ENCODE measurements at regions not wholly inside any gene's neighbourhood (a gene's known extent, or its start where the extent isn't known, plus 50 kb on each side); places are given as distances from the start of the nearest gene placed in this dataset.

GRCh38 chr22:19663821-19664355, 50.4 kb upstream of the SEPTIN5 start:
- no peak overlapping the region for H2AFZ ChIP-seq (ENCODE audit: low read depth, low read length, poor library complexity, severe bottlenecking)
- no peaks in the 10 kb centered on the region for H3K4me1 ChIP-seq (ENCODE audit: control insufficient read depth in 1 of 2, insufficient read depth in 2 of 2, low read length in 2 of 2)
- ChIA-PET RAD21 (ENCODE audit: low non-redundant PET in 1 of 2, low total read pairs in 2 of 2, uncharacterized antibody in 2 of 2, unreplicated experiment in 2 of 2) (no interaction called here), CTCF (interaction anchor here (1.2 kb wide), 3 partner anchors 16 to 247 kb away, joined by 3 read pairs; no protein-coding TSS in a partner anchor), POLR2A (no interaction called here)
- H3K9me2 ChIP-seq (ENCODE audit: insufficient read depth): no peaks in the 10 kb centered on the region
- DNase-seq (ENCODE audit: low read depth, low spot score) (no peak), ATAC-seq (no peak)
- H4K20me1 ChIP-seq (ENCODE audit: insufficient read depth): no peaks in the 10 kb centered on the region
- no peak overlapping the region for H3K27ac ChIP-seq (ENCODE audit: low read depth, low read length)
- H3K4me2 ChIP-seq (ENCODE audit: low read length): no peak overlapping the region
- no peak overlapping the region for H3K9ac ChIP-seq (ENCODE audit: low read length)
- H3K27me3 ChIP-seq (ENCODE audit: insufficient read depth, low read length): no peaks in the 10 kb centered on the region
- no peaks in the 10 kb centered on the region for H3K79me2 ChIP-seq (ENCODE audit: insufficient read depth, low read length)
- no peak for TF ChIP-seq JUND (IDR thresholded peaks at IDR 0.05)
- TF ChIP-seq, protein P1, sequence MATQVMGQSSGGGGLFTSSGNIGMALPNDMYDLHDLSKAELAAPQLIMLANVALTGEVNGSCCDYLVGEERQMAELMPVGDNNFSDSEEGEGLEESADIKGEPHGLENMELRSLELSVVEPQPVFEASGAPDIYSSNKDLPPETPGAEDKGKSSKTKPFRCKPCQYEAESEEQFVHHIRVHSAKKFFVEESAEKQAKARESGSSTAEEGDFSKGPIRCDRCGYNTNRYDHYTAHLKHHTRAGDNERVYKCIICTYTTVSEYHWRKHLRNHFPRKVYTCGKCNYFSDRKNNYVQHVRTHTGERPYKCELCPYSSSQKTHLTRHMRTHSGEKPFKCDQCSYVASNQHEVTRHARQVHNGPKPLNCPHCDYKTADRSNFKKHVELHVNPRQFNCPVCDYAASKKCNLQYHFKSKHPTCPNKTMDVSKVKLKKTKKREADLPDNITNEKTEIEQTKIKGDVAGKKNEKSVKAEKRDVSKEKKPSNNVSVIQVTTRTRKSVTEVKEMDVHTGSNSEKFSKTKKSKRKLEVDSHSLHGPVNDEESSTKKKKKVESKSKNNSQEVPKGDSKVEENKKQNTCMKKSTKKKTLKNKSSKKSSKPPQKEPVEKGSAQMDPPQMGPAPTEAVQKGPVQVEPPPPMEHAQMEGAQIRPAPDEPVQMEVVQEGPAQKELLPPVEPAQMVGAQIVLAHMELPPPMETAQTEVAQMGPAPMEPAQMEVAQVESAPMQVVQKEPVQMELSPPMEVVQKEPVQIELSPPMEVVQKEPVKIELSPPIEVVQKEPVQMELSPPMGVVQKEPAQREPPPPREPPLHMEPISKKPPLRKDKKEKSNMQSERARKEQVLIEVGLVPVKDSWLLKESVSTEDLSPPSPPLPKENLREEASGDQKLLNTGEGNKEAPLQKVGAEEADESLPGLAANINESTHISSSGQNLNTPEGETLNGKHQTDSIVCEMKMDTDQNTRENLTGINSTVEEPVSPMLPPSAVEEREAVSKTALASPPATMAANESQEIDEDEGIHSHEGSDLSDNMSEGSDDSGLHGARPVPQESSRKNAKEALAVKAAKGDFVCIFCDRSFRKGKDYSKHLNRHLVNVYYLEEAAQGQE (IDR thresholded peaks at IDR 0.05; ENCODE audit: low read depth): no peak
- no peak for TF ChIP-seq YY1 (IDR thresholded peaks at IDR 0.05; ENCODE audit: extremely low read depth, insufficient replicate concordance, low read depth, low read length)
- TF ChIP-seq ATF3 (IDR thresholded peaks at IDR 0.05): no peak
- TF ChIP-seq RAD21 (IDR thresholded peaks at IDR 0.05; ENCODE audit: low read depth): no peak
- no peaks in the 10 kb centered on the region for H3K36me3 ChIP-seq (ENCODE audit: control insufficient read depth in 1 of 2, insufficient read depth in 2 of 2, low read length in 2 of 2)
- H3K9me3 ChIP-seq (ENCODE audit: control insufficient read depth in 1 of 2, insufficient read depth in 1 of 2, low read depth in 1 of 2, low read length in 2 of 2): no peaks in the 10 kb centered on the region
- no peak overlapping the region for H3K4me3 ChIP-seq (replicated peaks in 1 of 2; ENCODE audit: low read depth in 1 of 2, low read length in 2 of 2)
- BruUV-seq (replicated peaks): no TSS peak
- intact Hi-C loops (cut with micrococcal nuclease): no loop called here

DNA sequence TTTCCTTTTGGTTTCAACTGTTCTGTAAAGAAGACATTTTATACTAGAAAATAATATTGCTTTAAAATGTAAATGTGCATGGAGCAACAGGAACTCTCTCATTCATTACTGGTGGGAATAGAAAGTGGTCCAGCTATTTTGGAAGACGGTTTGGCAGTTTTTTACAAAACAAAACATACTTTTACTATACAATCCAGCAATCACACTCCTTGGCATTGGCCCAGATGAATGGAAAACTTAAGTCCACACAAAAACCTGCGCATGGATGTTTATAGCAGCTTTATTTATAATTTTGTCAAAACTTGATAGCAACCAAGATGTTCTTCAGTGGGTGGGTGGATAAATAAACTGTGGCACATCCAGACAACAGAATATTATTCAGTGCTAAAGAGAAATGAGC, 49.9 kb upstream of the SEPTIN5 start:
- H3K4me3 ChIP-seq (replicated peaks in 1 of 2; ENCODE audit: low read depth in 1 of 2, low read length in 2 of 2): no peak overlapping the region
- BruUV-seq (replicated peaks): no TSS peak
- H3K36me3 ChIP-seq (ENCODE audit: control insufficient read depth in 1 of 2, insufficient read depth in 2 of 2, low read length in 2 of 2): no peaks in the 10 kb centered on the region
- H3K4me2 ChIP-seq (ENCODE audit: low read length): no peak overlapping the region
- ChIA-PET POLR2A (no interaction called here), RAD21 (ENCODE audit: low non-redundant PET in 1 of 2, low total read pairs in 2 of 2, uncharacterized antibody in 2 of 2, unreplicated experiment in 2 of 2) (no interaction called here), CTCF (interaction anchor here (1.2 kb wide), 1 partner anchor 16 kb away, joined by 3 read pairs; no protein-coding TSS in a partner anchor)
- H3K27me3 ChIP-seq (ENCODE audit: insufficient read depth, low read length): no peaks in the 10 kb centered on the region
- DNase-seq (ENCODE audit: low read depth, low spot score): no peak
- no peak overlapping the region for H2AFZ ChIP-seq (ENCODE audit: low read depth, low read length, poor library complexity, severe bottlenecking)
- no peak overlapping the region for H3K27ac ChIP-seq (ENCODE audit: low read depth, low read length)
- H4K20me1 ChIP-seq (ENCODE audit: insufficient read depth): no peaks in the 10 kb centered on the region
- no peaks in the 10 kb centered on the region for H3K79me2 ChIP-seq (ENCODE audit: insufficient read depth, low read length)
- ATAC-seq: no peak
- H3K9me2 ChIP-seq (ENCODE audit: insufficient read depth): no peaks in the 10 kb centered on the region
- H3K9ac ChIP-seq (ENCODE audit: low read length): no peak overlapping the region
- H3K4me1 ChIP-seq (ENCODE audit: control insufficient read depth in 1 of 2, insufficient read depth in 2 of 2, low read length in 2 of 2): no peaks in the 10 kb centered on the region
- H3K9me3 ChIP-seq (ENCODE audit: control insufficient read depth in 1 of 2, insufficient read depth in 1 of 2, low read depth in 1 of 2, low read length in 2 of 2): no peaks in the 10 kb centered on the region
- TF ChIP-seq FOSL1 (IDR thresholded peaks at IDR 0.05; ENCODE audit: low read depth): no peak
- intact Hi-C loops (cut with micrococcal nuclease): no loop called here
